OCI-LY1 (cell line): ENCODE measurements at regions not wholly inside any gene's neighbourhood (a gene's known extent, or its start where the extent isn't known, plus 50 kb on each side); places are given as distances from the start of the nearest gene placed in this dataset.

Experiments
- CTCF ChIP-seq: fragments of 200-600 bp; sonication (generic), shearing (Covaris generic); IDR thresholded peaks from 2 replicates; pipeline ENCODE4 v1.5.1; 2017; ENCODE audit warnings: mild to moderate bottlenecking, antibody characterized with exemption, low read length, moderate library complexity, mixed read lengths
- EZH2 ChIP-seq: fragments of 200-600 bp; sonication (generic), shearing (Covaris generic); IDR thresholded peaks from 2 replicates; pipeline ENCODE4 v1.8.0; 2017; ENCODE audit warnings: borderline replicate concordance, mixed run types, mild to moderate bottlenecking, antibody characterized with exemption, low read length, moderate library complexity, mixed read lengths

GRCh38 chr16:59052231-59052630 is 318.1 kb upstream of the GOT2 start:
- no peak for TF ChIP-seq CTCF
- no peak for TF ChIP-seq EZH2
